ENCODE measurements at regions not wholly inside any gene's neighbourhood (a gene's known extent, or its start where the extent isn't known, plus 50 kb on each side); places are given as distances from the start of the nearest gene placed in this dataset.

- no peaks in the 10 kb centered on the region for H3K36me3 ChIP-seq (ENCODE audit: control insufficient read depth, low read length)
- no peaks in the 10 kb centered on the region for H4K20me1 ChIP-seq (ENCODE audit: control insufficient read depth, insufficient read depth, low read depth, low read length)
- H3K4me1 ChIP-seq (ENCODE audit: control insufficient read depth, low read length): no peaks in the 10 kb centered on the region
- no peak overlapping the region for H3K27ac ChIP-seq (ENCODE audit: low read depth, low read length)
- no peaks in the 10 kb centered on the region for H3K79me2 ChIP-seq (ENCODE audit: control insufficient read depth, low read length)
- no peak overlapping the region for H3K4me2 ChIP-seq (ENCODE audit: low read length)
- no peak overlapping the region for H3K4me3 ChIP-seq (ENCODE audit: low read length)
- H3F3A ChIP-seq (ENCODE audit: control insufficient read depth, insufficient read depth): no peaks in the 10 kb centered on the region
- TF ChIP-seq EZH2phosphoT487 (IDR thresholded peaks at IDR 0.05; ENCODE audit: borderline replicate concordance, low read length) (no peak), CTCF (IDR thresholded peaks at IDR 0.05; ENCODE audit: low read depth, low read length, poor library complexity, severe bottlenecking) (no peak)
- H3K9me3 ChIP-seq (ENCODE audit: control insufficient read depth, insufficient read depth, low read length): no peaks in the 10 kb centered on the region
- no peaks in the 10 kb centered on the region for H3K27me3 ChIP-seq (ENCODE audit: control insufficient read depth, low read length)
- H3K9me2 ChIP-seq (replicated peaks; ENCODE audit: control insufficient read depth, low read length): no peaks in the 10 kb centered on the region
Observed at GRCh38 chr13:67445436-67445835, 215.3 kb upstream of the PCDH9 start.

- no peaks in the 10 kb centered on the region for H3K9me2 ChIP-seq (replicated peaks; ENCODE audit: control insufficient read depth, low read length)
- no peak for TF ChIP-seq CTCF (IDR thresholded peaks at IDR 0.05; ENCODE audit: low read depth, low read length, poor library complexity, severe bottlenecking)
- no peak for TF ChIP-seq EZH2phosphoT487 (IDR thresholded peaks at IDR 0.05; ENCODE audit: borderline replicate concordance, low read length)
- no peaks in the 10 kb centered on the region for H4K20me1 ChIP-seq (ENCODE audit: control insufficient read depth, insufficient read depth, low read depth, low read length)
- H3K27ac ChIP-seq (ENCODE audit: low read depth, low read length): no peak overlapping the region
- H3K79me2 ChIP-seq (ENCODE audit: control insufficient read depth, low read length): no peaks in the 10 kb centered on the region
- H3K27me3 ChIP-seq (ENCODE audit: control insufficient read depth, low read length): no peaks in the 10 kb centered on the region
- H3F3A ChIP-seq (ENCODE audit: control insufficient read depth, insufficient read depth): no peaks in the 10 kb centered on the region
- no peaks in the 10 kb centered on the region for H3K36me3 ChIP-seq (ENCODE audit: control insufficient read depth, low read length)
- H3K4me2 ChIP-seq (ENCODE audit: low read length): no peak overlapping the region
- no peak overlapping the region for H3K4me3 ChIP-seq (ENCODE audit: low read length)
- no peaks in the 10 kb centered on the region for H3K4me1 ChIP-seq (ENCODE audit: control insufficient read depth, low read length)
- H3K9me3 ChIP-seq (ENCODE audit: control insufficient read depth, insufficient read depth, low read length): no peaks in the 10 kb centered on the region
Observed at GRCh38 chr13:67443923-67444322, 213.8 kb upstream of the PCDH9 start.

- Histone ChIP-seq H3K36me3 (ENCODE audit: control insufficient read depth, low read length) (no peaks in the 10 kb centered on the region), H3K4me2 (ENCODE audit: low read length) (no peak overlapping the region), H3K27ac (ENCODE audit: low read depth, low read length) (no peak overlapping the region), H3K4me3 (ENCODE audit: low read length) (no peak overlapping the region), H3K27me3 (ENCODE audit: control insufficient read depth, low read length) (no peaks in the 10 kb centered on the region), H3K9me3 (ENCODE audit: control insufficient read depth, insufficient read depth, low read length) (no peaks in the 10 kb centered on the region), H3K79me2 (ENCODE audit: control insufficient read depth, low read length) (no peaks in the 10 kb centered on the region), H3K9me2 (replicated peaks; ENCODE audit: control insufficient read depth, low read length) (no peaks in the 10 kb centered on the region), H3F3A (ENCODE audit: control insufficient read depth, insufficient read depth) (no peaks in the 10 kb centered on the region), H3K4me1 (ENCODE audit: control insufficient read depth, low read length) (no peaks in the 10 kb centered on the region), H4K20me1 (ENCODE audit: control insufficient read depth, insufficient read depth, low read depth, low read length) (no peaks in the 10 kb centered on the region)
- no peak for TF ChIP-seq CTCF (IDR thresholded peaks at IDR 0.05; ENCODE audit: low read depth, low read length, poor library complexity, severe bottlenecking)
Observed at GRCh38 chr13:67440236-67440975, 210.3 kb upstream of the PCDH9 start.

All from DOHH2 (cell line).